ENCODE measurements at regions not wholly inside any gene's neighbourhood (a gene's known extent, or its start where the extent isn't known, plus 50 kb on each side); places are given as distances from the start of the nearest gene placed in this dataset.

- H3K27me3 ChIP-seq (ENCODE audit: control insufficient read depth, extremely low read depth, insufficient read depth, low read length), result no peaks in the 10 kb centered on the region
- no peaks in the 10 kb centered on the region for H3K4me1 ChIP-seq (ENCODE audit: control insufficient read depth, extremely low read depth, insufficient read depth, low read length)
- H3K36me3 ChIP-seq (ENCODE audit: control insufficient read depth in 2 of 2, extremely low read depth in 1 of 2, insufficient read depth in 2 of 2, low read length in 2 of 2), result no peaks in the 10 kb centered on the region
- no peaks in the 10 kb centered on the region for H4K20me1 ChIP-seq (ENCODE audit: control insufficient read depth, extremely low read depth, insufficient read depth, low read length)
- dilution Hi-C loops (cut with MboI; ENCODE audit: extremely low pct_ligation_motif_present, low sequenced_read_pairs), result no loop called here
- H2AFZ ChIP-seq (ENCODE audit: control insufficient read depth, low read length), result no peak overlapping the region
- H3K27ac ChIP-seq (ENCODE audit: control insufficient read depth, insufficient read depth, low read length), result no peak overlapping the region
- H3K9ac ChIP-seq (ENCODE audit: control insufficient read depth, extremely low read depth, insufficient read depth, low read length), result no peak overlapping the region
- H3K4me3 ChIP-seq (ENCODE audit: control insufficient read depth in 2 of 3, extremely low read depth in 1 of 3, insufficient read depth in 2 of 3, low read depth in 1 of 3, low read length in 3 of 3), result no peak overlapping the region
- FAIRE-seq (no peak), DNase-seq (ENCODE audit: low read depth, low spot score) (no peak)
- no peak for TF ChIP-seq EZH2 (IDR thresholded peaks at IDR 0.05; ENCODE audit: low read length)
- TF ChIP-seq, protein P1, sequence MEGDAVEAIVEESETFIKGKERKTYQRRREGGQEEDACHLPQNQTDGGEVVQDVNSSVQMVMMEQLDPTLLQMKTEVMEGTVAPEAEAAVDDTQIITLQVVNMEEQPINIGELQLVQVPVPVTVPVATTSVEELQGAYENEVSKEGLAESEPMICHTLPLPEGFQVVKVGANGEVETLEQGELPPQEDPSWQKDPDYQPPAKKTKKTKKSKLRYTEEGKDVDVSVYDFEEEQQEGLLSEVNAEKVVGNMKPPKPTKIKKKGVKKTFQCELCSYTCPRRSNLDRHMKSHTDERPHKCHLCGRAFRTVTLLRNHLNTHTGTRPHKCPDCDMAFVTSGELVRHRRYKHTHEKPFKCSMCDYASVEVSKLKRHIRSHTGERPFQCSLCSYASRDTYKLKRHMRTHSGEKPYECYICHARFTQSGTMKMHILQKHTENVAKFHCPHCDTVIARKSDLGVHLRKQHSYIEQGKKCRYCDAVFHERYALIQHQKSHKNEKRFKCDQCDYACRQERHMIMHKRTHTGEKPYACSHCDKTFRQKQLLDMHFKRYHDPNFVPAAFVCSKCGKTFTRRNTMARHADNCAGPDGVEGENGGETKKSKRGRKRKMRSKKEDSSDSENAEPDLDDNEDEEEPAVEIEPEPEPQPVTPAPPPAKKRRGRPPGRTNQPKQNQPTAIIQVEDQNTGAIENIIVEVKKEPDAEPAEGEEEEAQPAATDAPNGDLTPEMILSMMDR (optimal IDR thresholded peaks at IDR 0.05 in 1 of 3, IDR thresholded peaks at IDR 0.05 in 1 of 3, conservative IDR thresholded peaks at IDR 0.05 in 1 of 3; ENCODE audit: extremely low read depth in 1 of 3, insufficient read depth in 2 of 3, low read length in 3 of 3), result no peak
- no peak overlapping the region for H3K4me2 ChIP-seq (ENCODE audit: control insufficient read depth, extremely low read depth, insufficient read depth, low read depth, low read length)
- no peaks in the 10 kb centered on the region for H3K9me3 ChIP-seq (ENCODE audit: control insufficient read depth, low read depth, low read length)
- no peaks in the 10 kb centered on the region for H3K9me1 ChIP-seq (ENCODE audit: control insufficient read depth, extremely low read depth, insufficient read depth, low read length)
- H3K79me2 ChIP-seq (ENCODE audit: control insufficient read depth, insufficient read depth, low read length), result no peaks in the 10 kb centered on the region
Measured at GRCh38 chr11:25339281-25339680, 842.4 kb downstream of the LUZP2 start.

DNA sequence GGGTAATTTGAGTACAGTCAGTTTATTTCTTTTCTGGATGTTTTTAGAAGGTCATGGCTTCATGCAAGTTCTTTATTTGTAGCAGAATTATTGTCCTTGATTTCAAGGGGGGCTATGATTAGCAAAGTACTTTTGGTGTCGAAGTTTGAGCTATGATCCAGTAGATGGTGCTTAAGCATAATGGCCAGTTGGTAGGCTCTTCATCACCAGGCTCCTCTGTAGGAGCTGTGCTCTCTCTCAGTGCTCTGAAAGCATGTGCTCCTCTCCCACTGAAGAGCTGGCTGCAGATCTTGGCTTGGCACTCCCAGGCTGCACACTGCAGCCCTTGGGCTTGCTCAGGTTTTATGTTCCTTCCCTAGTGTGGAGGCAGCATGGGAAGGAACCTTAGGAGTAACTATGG, 852.7 kb downstream of the LUZP2 start:
- Histone ChIP-seq H3K27me3 (ENCODE audit: control insufficient read depth, extremely low read depth, insufficient read depth, low read length) (no peaks in the 10 kb centered on the region), H3K79me2 (ENCODE audit: control insufficient read depth, insufficient read depth, low read length) (no peaks in the 10 kb centered on the region), H4K20me1 (ENCODE audit: control insufficient read depth, extremely low read depth, insufficient read depth, low read length) (no peaks in the 10 kb centered on the region), H3K36me3 (ENCODE audit: control insufficient read depth in 2 of 2, extremely low read depth in 1 of 2, insufficient read depth in 2 of 2, low read length in 2 of 2) (no peaks in the 10 kb centered on the region), H3K4me2 (ENCODE audit: control insufficient read depth, extremely low read depth, insufficient read depth, low read depth, low read length) (no peak overlapping the region), H3K4me3 (ENCODE audit: control insufficient read depth in 2 of 3, extremely low read depth in 1 of 3, insufficient read depth in 2 of 3, low read depth in 1 of 3, low read length in 3 of 3) (no peak overlapping the region), H3K9ac (ENCODE audit: control insufficient read depth, extremely low read depth, insufficient read depth, low read length) (no peak overlapping the region), H3K27ac (ENCODE audit: control insufficient read depth, insufficient read depth, low read length) (no peak overlapping the region), H2AFZ (ENCODE audit: control insufficient read depth, low read length) (no peak overlapping the region), H3K9me3 (ENCODE audit: control insufficient read depth, low read depth, low read length) (no peaks in the 10 kb centered on the region), H3K9me1 (ENCODE audit: control insufficient read depth, extremely low read depth, insufficient read depth, low read length) (no peaks in the 10 kb centered on the region), H3K4me1 (ENCODE audit: control insufficient read depth, extremely low read depth, insufficient read depth, low read length) (no peaks in the 10 kb centered on the region)
- dilution Hi-C loops (cut with MboI; ENCODE audit: extremely low pct_ligation_motif_present, low sequenced_read_pairs), result no loop called here
- DNase-seq (ENCODE audit: low read depth, low spot score), result no peak
- FAIRE-seq, result no peak
- no peak for TF ChIP-seq EZH2 (IDR thresholded peaks at IDR 0.05; ENCODE audit: low read length)
- TF ChIP-seq, protein P1 (optimal IDR thresholded peaks at IDR 0.05 in 1 of 3, IDR thresholded peaks at IDR 0.05 in 1 of 3, conservative IDR thresholded peaks at IDR 0.05 in 1 of 3; ENCODE audit: extremely low read depth in 1 of 3, insufficient read depth in 2 of 3, low read length in 3 of 3), result no peak

Data from keratinocyte (primary cell).